Ascending aorta (tissue), 2 donors: ENCODE measurements at regions not wholly inside any gene's neighbourhood (a gene's known extent, or its start where the extent isn't known, plus 50 kb on each side); places are given as distances from the start of the nearest gene placed in this dataset.
"Not testable (repeated sequence)": the region's sequence is repeated elsewhere in the genome, so short reads cannot be mapped to it uniquely, and the experiment has no call there.

ENCODE experiments used
- DNase-seq, 2 donors: peaks; one replicate each; pipeline ENCODE4 v3.0.0-alpha.2; 2019; ENCODE audit warnings: low spot score in 2 of 2
- H3K27ac ChIP-seq, 2 donors: fragments of 200-600 bp; sonication (generic); one replicate each; pipeline ENCODE4 v1.5.1; 2016 to 2017; ENCODE audit warnings: mild to moderate bottlenecking in 1 of 2
- H3K27me3 ChIP-seq: fragments of 200-600 bp; sonication (generic); one replicate; pipeline ENCODE4 v1.5.1; 2017
- H3K36me3 ChIP-seq, 2 donors: fragments of 200-600 bp; sonication (generic); one replicate each; pipeline ENCODE4 v1.5.1; 2016
- H3K4me1 ChIP-seq, 2 donors: fragments of 200-600 bp; sonication (generic); one replicate each; pipeline ENCODE4 v1.5.1; 2016 to 2017; ENCODE audit warnings: mild to moderate bottlenecking in 1 of 2
- H3K4me3 ChIP-seq, 2 donors: fragments of 200-600 bp; sonication (generic); one replicate each; pipeline ENCODE4 v1.5.1; 2016 to 2017; ENCODE audit warnings: mild to moderate bottlenecking in 1 of 2
- H3K9me3 ChIP-seq, 2 donors: fragments of 200-600 bp; sonication (generic); one replicate each; pipeline ENCODE4 v1.5.1; 2016
- CTCF ChIP-seq, 3 experiments: fragments of 200-600 bp in 2 of 3; fragments of 450-650 bp in 1 of 3; sonication (generic) in 2 of 3; IDR thresholded peaks; one replicate each; pipeline ENCODE4 v1.5.1; 2016 to 2019; ENCODE audit warnings: antibody characterized with exemption in 3 of 3, mild to moderate bottlenecking in 1 of 3, moderate library complexity in 1 of 3
- intact Hi-C: fragments of 100-400 bp; cut with DNase I; formaldehyde crosslinking; loops from one replicate; pipeline ENCODE4 v1.15.1; 2023

- peaks cover 0 to 9% of the 10 kb centered on the region in 2 donors for H3K9me3 ChIP-seq
Measured at GRCh38 chr4:179671609-179672008, 2229.4 kb upstream of the AGA start.

GRCh38 chr4:179678093-179678814, 2236.0 kb upstream of the AGA start:
- Histone ChIP-seq H3K27me3 (no peaks in the 10 kb centered on the region), H3K27ac (no peak overlapping the region), H3K9me3 (peaks cover 0 to 7% of the 10 kb centered on the region in 2 donors), H3K4me3 (no peak overlapping the region), H3K4me1 (no peaks in the 10 kb centered on the region), H3K36me3 (no peaks in the 10 kb centered on the region)
- intact Hi-C loops, result no loop called here
- DNase-seq, result no peak
- no peak for TF ChIP-seq CTCF (IDR thresholded peaks at IDR 0.05)

More at GRCh38 chr4:179671609-179672008, 2229.4 kb upstream of the AGA start:
- TF ChIP-seq CTCF (IDR thresholded peaks at IDR 0.05), result no peak
- no peak for DNase-seq
- no peak overlapping the region for H3K4me3 ChIP-seq
- no peaks in the 10 kb centered on the region for H3K36me3 ChIP-seq
- intact Hi-C loops, result no loop called here
- H3K27me3 ChIP-seq, result no peaks in the 10 kb centered on the region
- no peak overlapping the region for H3K27ac ChIP-seq
- no peaks in the 10 kb centered on the region for H3K4me1 ChIP-seq

- DNase-seq, H3K9me3 ChIP-seq, H3K4me1 ChIP-seq, H3K4me3 ChIP-seq, H3K27ac ChIP-seq, intact Hi-C loops, H3K27me3 ChIP-seq, H3K36me3 ChIP-seq: not testable (repeated sequence)
Measured at GRCh38 chr4:179683661-179684060, 2241.4 kb upstream of the AGA start.

- H3K4me3 ChIP-seq, result no peak overlapping the region
- H3K27ac ChIP-seq, result no peak overlapping the region
- intact Hi-C loops, result no loop called here
- no peak for TF ChIP-seq CTCF (IDR thresholded peaks at IDR 0.05)
- no peaks in the 10 kb centered on the region for H3K9me3 ChIP-seq
- H3K36me3 ChIP-seq, result no peaks in the 10 kb centered on the region
- H3K27me3 ChIP-seq, result no peaks in the 10 kb centered on the region
- DNase-seq, result no peak
- H3K4me1 ChIP-seq, result no peaks in the 10 kb centered on the region
Measured at GRCh38 chr4:179692222-179692621, 2250.0 kb upstream of the AGA start.

- no peaks in the 10 kb centered on the region for H3K36me3 ChIP-seq
- no peak overlapping the region for H3K27ac ChIP-seq
- intact Hi-C loops, result no loop called here
- no peak for TF ChIP-seq CTCF (IDR thresholded peaks at IDR 0.05)
- H3K4me1 ChIP-seq, result no peaks in the 10 kb centered on the region
- H3K9me3 ChIP-seq, result no peaks in the 10 kb centered on the region
- H3K27me3 ChIP-seq, result no peaks in the 10 kb centered on the region
- H3K4me3 ChIP-seq, result no peak overlapping the region
- DNase-seq, result no peak
Measured at GRCh38 chr4:179695175-179695574, 2252.9 kb upstream of the AGA start.

GRCh38 chr4:179698321-179698720, 2256.1 kb upstream of the AGA start:
- Histone ChIP-seq H3K36me3 (no peaks in the 10 kb centered on the region), H3K4me1 (no peaks in the 10 kb centered on the region), H3K9me3 (no peaks in the 10 kb centered on the region), H3K27me3 (no peaks in the 10 kb centered on the region), H3K27ac (no peak overlapping the region), H3K4me3 (no peak overlapping the region)
- intact Hi-C loops, result no loop called here
- no peak for TF ChIP-seq CTCF (IDR thresholded peaks at IDR 0.05)
- DNase-seq, result no peak
